HCT116 (cell line): ENCODE measurements at regions not wholly inside any gene's neighbourhood (a gene's known extent, or its start where the extent isn't known, plus 50 kb on each side); places are given as distances from the start of the nearest gene placed in this dataset.

Experiments
- ATAC-seq: fragments of 200-7000 bp; cut with Tn5 transposase; 2 replicates; pipeline ENCODE4 v1.9.1; 2020; ENCODE audit warnings: mild to moderate bottlenecking, moderate library complexity
- BruUV-seq: library from RNA; stranded (reverse); fragments of 400-500 nt; replicated peaks from 2 replicates; lab custom pipeline; 2021; lab: Mats Ljungman, UMichigan
- CTCF ChIA-PET: fragments of 300-600 bp; sonication (Branson Sonifier 250); formaldehyde crosslinking; loops from one replicate; lab custom pipeline; 2021; ENCODE audit warnings: antibody characterized with exemption; lab: Charles Lee
- POLR2A ChIA-PET: fragments of 300-600, 350-600 bp; sonication (Branson Sonifier 250); formaldehyde crosslinking; loops from one replicate; lab custom pipeline; 2021; ENCODE audit warnings: antibody characterized with exemption; lab: Charles Lee
- RAD21 ChIA-PET, 2 experiments: fragments of 300-600 bp; sonication (Branson Sonifier 250); formaldehyde crosslinking; loops; one replicate each; lab custom pipeline; 2023; ENCODE audit warnings: low total read pairs in 2 of 2; ENCODE audit not compliant: uncharacterized antibody in 2 of 2, unreplicated experiment in 2 of 2, low non-redundant PET in 1 of 2; lab: Charles Lee
- DNase-seq: peaks from one replicate; pipeline ENCODE4 v3.0.0-alpha.2; 2010; ENCODE audit warnings: low read depth, low spot score
- H2AFZ ChIP-seq: fragments of 200-600 bp; shearing (Covaris generic), sonication (generic); 2 replicates; pipeline ENCODE4 v1.6.1; 2017; ENCODE audit warnings: low read depth, mixed run types, mixed read lengths, antibody characterized with exemption, low read length; ENCODE audit not compliant: poor library complexity, severe bottlenecking
- H3K27ac ChIP-seq: 2 replicates; pipeline ENCODE4 v1.5.1; 2012; ENCODE audit warnings: low read depth, low read length
- H3K27me3 ChIP-seq: fragments of 200-600 bp; sonication (generic); 2 replicates; pipeline ENCODE4 v1.6.1; 2016; ENCODE audit warnings: mixed run types, low read length, mixed read lengths; ENCODE audit not compliant: insufficient read depth
- H3K36me3 ChIP-seq, 2 experiments: fragments of 200-500 bp in 1 of 2; fragments of 200-600 bp in 1 of 2; sonication (Bioruptor generic) in 1 of 2; sonication (generic) in 1 of 2; 2 replicates each; pipeline versions ENCODE4 v1.5.1 to v1.6.1; 2014 to 2016; ENCODE audit warnings: low read length in 2 of 2, inconsistent platforms in 1 of 2, mixed read lengths in 1 of 2, mixed run types in 1 of 2; ENCODE audit not compliant: insufficient read depth in 2 of 2, control insufficient read depth in 1 of 2
- H3K4me1 ChIP-seq, 2 experiments: fragments of 200-600 bp in 1 of 2; sonication (generic) in 1 of 2; 2 replicates each; pipeline versions ENCODE4 v1.5.1 to v1.6.1; 2012 to 2017; ENCODE audit warnings: low read length in 2 of 2, inconsistent platforms in 1 of 2, mild to moderate bottlenecking in 1 of 2, mixed read lengths in 1 of 2, mixed run types in 1 of 2, moderate library complexity in 1 of 2; ENCODE audit not compliant: insufficient read depth in 2 of 2, control insufficient read depth in 1 of 2
- H3K4me2 ChIP-seq: fragments of 200-600 bp; sonication (generic); 2 replicates; pipeline ENCODE4 v1.6.1; 2017; ENCODE audit warnings: mixed run types, low read length, mixed read lengths
- H3K4me3 ChIP-seq, 2 experiments: fragments of 200-600 bp in 1 of 2; sonication (generic) in 1 of 2; replicated peaks in 1 of 2; 2 replicates each; pipeline ENCODE4 v1.5.1; 2011 to 2016; ENCODE audit warnings: low read length in 2 of 2, control low read depth in 1 of 2, low read depth in 1 of 2, mild to moderate bottlenecking in 1 of 2, mixed read lengths in 1 of 2, mixed run types in 1 of 2
- H3K79me2 ChIP-seq: fragments of 200-600 bp; sonication (generic); 2 replicates; pipeline ENCODE4 v1.6.1; 2017; ENCODE audit warnings: mild to moderate bottlenecking, mixed run types, low read length, moderate library complexity, mixed read lengths; ENCODE audit not compliant: insufficient read depth
- H3K9ac ChIP-seq: fragments of 200-600 bp; sonication (generic); 2 replicates; pipeline ENCODE4 v1.6.1; 2016; ENCODE audit warnings: low read length, mixed read lengths
- H3K9me2 ChIP-seq: fragments of 200-600 bp; sonication (generic), shearing (Covaris generic); 2 replicates; pipeline ENCODE4 v1.6.1; 2017; ENCODE audit warnings: mixed run types, mild to moderate bottlenecking, moderate library complexity; ENCODE audit not compliant: insufficient read depth
- H3K9me3 ChIP-seq, 2 experiments: fragments of 200-500 bp in 1 of 2; fragments of 200-600 bp in 1 of 2; sonication (Bioruptor generic) in 1 of 2; sonication (generic) in 1 of 2; 2 replicates each; pipeline ENCODE4 v1.6.1; 2014 to 2017; ENCODE audit warnings: low read length in 2 of 2, mixed read lengths in 2 of 2, inconsistent platforms in 1 of 2, low read depth in 1 of 2, mild to moderate bottlenecking in 1 of 2, mixed run types in 1 of 2, moderate library complexity in 1 of 2; ENCODE audit not compliant: control insufficient read depth in 1 of 2, insufficient read depth in 1 of 2
- H4K20me1 ChIP-seq: fragments of 200-600 bp; sonication (generic), shearing (Covaris generic); 2 replicates; pipeline ENCODE4 v1.6.1; 2017; ENCODE audit warnings: mixed run types, mild to moderate bottlenecking, moderate library complexity; ENCODE audit not compliant: insufficient read depth
- EGR1 ChIP-seq: IDR thresholded peaks from 2 replicates; pipeline ENCODE4 v1.6.1; 2012; ENCODE audit warnings: low read depth
- ELF1 ChIP-seq: IDR thresholded peaks from 2 replicates; pipeline ENCODE4 v1.6.1; 2012; ENCODE audit warnings: low read depth, borderline replicate concordance
- EZH2 ChIP-seq: fragments of 200-600 bp; sonication (generic); IDR thresholded peaks from 2 replicates; pipeline ENCODE4 v1.6.1; 2017; ENCODE audit warnings: antibody characterized with exemption, mixed run types
- EZH2phosphoT487 ChIP-seq: fragments of 200-600 bp; IDR thresholded peaks from 2 replicates; pipeline ENCODE4 v1.6.1; 2018; ENCODE audit warnings: antibody characterized with exemption, borderline replicate concordance
- FOSL1 ChIP-seq: IDR thresholded peaks from 2 replicates; pipeline ENCODE4 v1.6.1; 2012; ENCODE audit warnings: low read depth
- JUND ChIP-seq: IDR thresholded peaks from 2 replicates; pipeline ENCODE4 v1.6.1; 2012
- POLR2AphosphoS5 ChIP-seq: IDR thresholded peaks from 2 replicates; pipeline ENCODE4 v1.6.1; 2011; ENCODE audit warnings: mild to moderate bottlenecking, low read depth, low read length, moderate library complexity
- SIN3A ChIP-seq: IDR thresholded peaks from 2 replicates; pipeline ENCODE4 v1.6.1; 2012; ENCODE audit warnings: low read depth
- SRF ChIP-seq: IDR thresholded peaks from 2 replicates; pipeline ENCODE4 v1.6.1; 2012; ENCODE audit warnings: low read depth
- TCF7L2 ChIP-seq: IDR thresholded peaks from 2 replicates; pipeline ENCODE4 v1.7.0; 2011; ENCODE audit warnings: borderline replicate concordance, inconsistent platforms; ENCODE audit not compliant: insufficient read depth, insufficient read length; ENCODE audit errors: extremely low read depth
- ZFX ChIP-seq: fragments of 450-650 bp; IDR thresholded peaks from 2 replicates; pipeline ENCODE4 v1.6.1; 2017
- ZNF274 ChIP-seq: fragments of 200-500 bp; sonication (Bioruptor generic); IDR thresholded peaks from 2 replicates; pipeline ENCODE4 v1.6.1; 2014; ENCODE audit warnings: mild to moderate bottlenecking, low read depth, low read length, inconsistent platforms
- intact Hi-C: fragments of 100-400 bp; cut with micrococcal nuclease; formaldehyde crosslinking; loops from 2 replicates; pipeline ENCODE4 v1.10.0; 2022
- TF ChIP-seq, protein P1 (sequence below): IDR thresholded peaks from 2 replicates; pipeline ENCODE4 v1.6.1; 2012
- TF ChIP-seq, protein P2 (sequence below): IDR thresholded peaks from 2 replicates; pipeline ENCODE4 v1.6.1; 2012
- TF ChIP-seq, protein P3 (sequence below), 3 experiments: fragments of 200-600 bp in 1 of 3; sonication (generic) in 1 of 3; IDR thresholded peaks in 2 of 3; conservative IDR thresholded peaks in 1 of 3; 2 replicates each; pipeline ENCODE4 v1.5.1; 2012 to 2017; ENCODE audit warnings: low read depth in 2 of 3, low read length in 2 of 3, antibody characterized with exemption in 1 of 3, borderline replicate concordance in 1 of 3, control low read depth in 1 of 3, mild to moderate bottlenecking in 1 of 3, mixed read lengths in 1 of 3, mixed run types in 1 of 3, moderate library complexity in 1 of 3; ENCODE audit not compliant: insufficient read depth in 1 of 3

DNA sequence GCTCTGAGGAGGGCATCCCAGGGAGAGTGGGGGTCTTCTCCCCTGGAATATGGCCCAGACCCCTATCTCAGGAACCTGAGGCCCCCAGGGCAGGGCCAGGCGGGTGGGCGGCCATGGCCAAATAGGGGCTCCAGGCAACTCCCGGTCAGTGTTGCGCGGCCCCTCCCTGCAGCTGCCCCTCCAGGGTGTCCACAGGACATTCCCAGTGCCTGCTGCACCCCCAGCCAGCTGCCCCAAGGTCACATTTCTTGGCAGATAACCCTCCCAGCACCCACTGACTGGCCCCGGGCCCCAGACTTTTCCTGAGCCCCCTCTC, 53.6 kb upstream of the EGFL7 start:
- no peaks in the 10 kb centered on the region for H3K9me3 ChIP-seq
- no peaks in the 10 kb centered on the region for H3K9me2 ChIP-seq
- no peak overlapping the region for H3K9ac ChIP-seq
- ATAC-seq (no peak), DNase-seq (no peak)
- ChIA-PET CTCF (no interaction called here), RAD21 (no interaction called here), POLR2A (no interaction called here)
- no peak overlapping the region for H2AFZ ChIP-seq
- peaks cover 0 to 19% of the 10 kb centered on the region in 2 experiments; a peak in 3 of 4 replicates for H3K4me1 ChIP-seq
- TF ChIP-seq ZFX (no peak), EZH2 (no peak), POLR2AphosphoS5 (no peak), SIN3A (no peak), ZNF274 (no peak), JUND (no peak), EZH2phosphoT487 (no peak), ELF1 (no peak), FOSL1 (no peak), TCF7L2 (no peak), SRF (no peak), EGR1 (no peak)
- TF ChIP-seq, protein P1, sequence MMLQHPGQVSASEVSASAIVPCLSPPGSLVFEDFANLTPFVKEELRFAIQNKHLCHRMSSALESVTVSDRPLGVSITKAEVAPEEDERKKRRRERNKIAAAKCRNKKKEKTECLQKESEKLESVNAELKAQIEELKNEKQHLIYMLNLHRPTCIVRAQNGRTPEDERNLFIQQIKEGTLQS, result no peak
- TF ChIP-seq, protein P2, sequence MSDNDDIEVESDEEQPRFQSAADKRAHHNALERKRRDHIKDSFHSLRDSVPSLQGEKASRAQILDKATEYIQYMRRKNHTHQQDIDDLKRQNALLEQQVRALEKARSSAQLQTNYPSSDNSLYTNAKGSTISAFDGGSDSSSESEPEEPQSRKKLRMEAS, result no peak
- TF ChIP-seq, protein P3, sequence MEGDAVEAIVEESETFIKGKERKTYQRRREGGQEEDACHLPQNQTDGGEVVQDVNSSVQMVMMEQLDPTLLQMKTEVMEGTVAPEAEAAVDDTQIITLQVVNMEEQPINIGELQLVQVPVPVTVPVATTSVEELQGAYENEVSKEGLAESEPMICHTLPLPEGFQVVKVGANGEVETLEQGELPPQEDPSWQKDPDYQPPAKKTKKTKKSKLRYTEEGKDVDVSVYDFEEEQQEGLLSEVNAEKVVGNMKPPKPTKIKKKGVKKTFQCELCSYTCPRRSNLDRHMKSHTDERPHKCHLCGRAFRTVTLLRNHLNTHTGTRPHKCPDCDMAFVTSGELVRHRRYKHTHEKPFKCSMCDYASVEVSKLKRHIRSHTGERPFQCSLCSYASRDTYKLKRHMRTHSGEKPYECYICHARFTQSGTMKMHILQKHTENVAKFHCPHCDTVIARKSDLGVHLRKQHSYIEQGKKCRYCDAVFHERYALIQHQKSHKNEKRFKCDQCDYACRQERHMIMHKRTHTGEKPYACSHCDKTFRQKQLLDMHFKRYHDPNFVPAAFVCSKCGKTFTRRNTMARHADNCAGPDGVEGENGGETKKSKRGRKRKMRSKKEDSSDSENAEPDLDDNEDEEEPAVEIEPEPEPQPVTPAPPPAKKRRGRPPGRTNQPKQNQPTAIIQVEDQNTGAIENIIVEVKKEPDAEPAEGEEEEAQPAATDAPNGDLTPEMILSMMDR (IDR thresholded peaks at IDR 0.05 in 2 of 3, conservative IDR thresholded peaks at IDR 0.05 in 1 of 3; ENCODE audit: borderline replicate concordance in 1 of 3, insufficient read depth in 1 of 3, low read depth in 2 of 3, low read length in 2 of 3), result no peak
- BruUV-seq, result no TSS peak
- intact Hi-C loops, result no loop called here
- H4K20me1 ChIP-seq, result no peaks in the 10 kb centered on the region
- H3K36me3 ChIP-seq, result no peaks in the 10 kb centered on the region
- H3K4me2 ChIP-seq, result no peak overlapping the region
- H3K27me3 ChIP-seq, result no peaks in the 10 kb centered on the region
- H3K4me3 ChIP-seq, result no peak overlapping the region
- no peaks in the 10 kb centered on the region for H3K79me2 ChIP-seq
- no peak overlapping the region for H3K27ac ChIP-seq
